KG1 (cell line): ENCODE measurements at regions not wholly inside any gene's neighbourhood (a gene's known extent, or its start where the extent isn't known, plus 50 kb on each side); places are given as distances from the start of the nearest gene placed in this dataset.

Experiments used
- DNase-seq: peaks from one replicate; lab custom pipeline; 2025; lab: John Stamatoyannopoulos, UW

GRCh38 chr11:134552749-134553148 is 140.7 kb upstream of the B3GAT1 start:
- DNase-seq, result no peak

DNA sequence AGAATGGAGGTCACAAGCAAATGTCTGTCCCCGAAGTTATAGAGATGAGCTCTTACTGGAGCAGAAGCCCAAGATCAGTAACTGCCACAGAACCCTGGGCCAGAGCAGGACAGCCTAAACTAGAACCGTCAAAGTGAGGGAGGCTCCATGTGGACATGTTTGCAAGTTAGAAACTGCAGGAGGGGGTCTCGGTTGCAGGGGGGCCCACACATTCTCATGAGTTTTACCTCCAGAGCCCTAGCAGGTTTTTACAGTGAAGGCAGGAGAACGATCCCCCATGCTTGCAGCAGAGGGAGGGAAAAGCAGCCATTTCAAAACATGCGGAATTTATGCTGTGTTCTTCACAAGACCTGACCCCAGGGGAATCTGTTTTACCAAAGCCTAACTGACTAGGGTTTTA is 133.5 kb upstream of the B3GAT1 start:
- no peak for DNase-seq

DNA sequence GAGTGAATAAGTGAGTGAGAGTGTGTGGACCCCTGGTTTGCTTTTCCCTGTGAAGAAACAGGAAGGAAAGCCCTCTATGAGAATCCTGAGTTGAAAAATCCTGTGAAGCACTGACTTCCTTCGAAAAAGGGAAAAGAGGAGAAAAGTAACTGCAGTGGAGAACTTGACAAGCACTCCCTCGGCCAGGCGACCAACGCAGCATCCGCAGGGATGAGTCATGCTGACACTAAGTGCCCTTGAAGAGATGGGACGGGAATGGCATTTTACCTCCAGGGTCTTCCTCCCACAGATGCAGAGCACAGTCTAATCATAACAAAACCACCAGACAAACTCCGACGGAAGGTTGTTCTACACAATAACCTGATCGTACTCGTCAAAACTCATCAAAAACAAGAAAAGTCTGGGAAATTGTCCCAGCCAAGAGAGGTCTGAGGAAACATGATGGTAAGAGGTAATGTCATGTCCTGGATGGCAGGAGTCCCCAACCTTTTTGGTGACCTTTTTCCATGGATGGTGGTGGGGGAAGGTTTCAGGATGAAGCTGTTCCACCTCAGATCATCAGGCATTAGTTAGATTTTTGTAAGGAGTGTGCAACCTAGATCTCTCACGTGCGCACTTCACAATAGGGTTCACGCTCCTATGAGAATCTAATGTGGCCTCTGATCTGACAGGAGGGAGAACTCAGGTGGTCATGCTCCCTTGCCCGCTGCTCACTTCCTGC is 132.2 kb upstream of the B3GAT1 start:
- no peak for DNase-seq

GRCh38 chr11:134543645-134544044 is 131.6 kb upstream of the B3GAT1 start:
- no peak for DNase-seq

DNA sequence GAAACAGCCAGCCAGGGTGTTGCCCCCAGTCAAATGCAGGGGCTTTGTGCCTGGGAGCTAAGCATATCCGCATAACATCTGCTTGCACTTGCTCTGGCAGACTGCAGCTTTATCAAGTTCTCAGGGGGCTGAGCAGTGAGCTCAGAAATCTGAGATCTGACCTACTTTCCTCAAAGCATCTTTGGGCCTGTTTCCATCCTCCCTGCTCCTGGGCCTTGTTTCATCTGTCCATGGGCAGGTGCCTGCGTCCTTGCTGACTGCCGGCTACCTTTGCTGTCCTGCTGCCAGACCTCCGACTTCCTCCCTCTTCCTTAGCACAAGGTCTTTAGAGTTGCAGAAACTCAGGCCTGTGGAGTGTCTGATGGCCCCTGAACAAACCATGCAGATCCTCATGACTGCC is 131.2 kb upstream of the B3GAT1 start:
- no peak for DNase-seq

DNA sequence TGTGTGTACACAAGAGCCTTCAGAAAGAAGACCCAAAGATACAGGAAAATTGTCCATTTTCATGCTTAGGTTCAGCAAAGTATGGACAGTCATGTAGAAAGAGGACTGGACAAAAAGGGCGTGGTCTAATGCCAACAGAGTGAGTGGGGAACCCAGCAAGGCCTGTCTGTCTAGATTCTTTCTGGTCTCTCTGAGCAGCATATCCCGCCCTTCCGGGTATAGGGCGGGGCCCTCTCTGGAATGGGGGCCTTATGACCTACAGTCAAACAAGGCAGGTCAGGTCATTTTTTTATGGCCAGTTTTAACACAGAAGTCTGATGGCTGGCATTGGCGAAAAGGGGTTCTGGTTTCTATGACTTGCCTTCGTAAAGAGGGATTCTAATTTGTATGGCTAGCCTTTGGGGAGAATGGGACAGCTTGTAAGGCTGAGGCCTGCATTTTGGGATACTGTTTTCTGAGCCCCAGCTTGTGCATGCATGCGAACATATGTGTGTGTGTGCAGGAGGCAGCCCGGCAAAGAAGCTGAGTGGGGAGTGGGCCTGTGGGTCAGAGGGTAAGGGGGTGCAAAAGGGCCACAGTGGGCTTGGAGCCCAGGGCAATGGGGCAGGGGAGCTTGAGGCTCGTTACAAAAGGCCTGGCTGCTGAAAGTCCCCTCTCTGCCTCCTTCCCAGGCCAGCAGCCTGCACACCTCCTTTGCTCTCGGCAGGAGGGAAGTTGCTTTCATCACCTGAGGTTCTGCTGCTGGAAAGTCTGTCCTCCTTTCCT is 130.5 kb upstream of the B3GAT1 start:
- no peak for DNase-seq

DNA sequence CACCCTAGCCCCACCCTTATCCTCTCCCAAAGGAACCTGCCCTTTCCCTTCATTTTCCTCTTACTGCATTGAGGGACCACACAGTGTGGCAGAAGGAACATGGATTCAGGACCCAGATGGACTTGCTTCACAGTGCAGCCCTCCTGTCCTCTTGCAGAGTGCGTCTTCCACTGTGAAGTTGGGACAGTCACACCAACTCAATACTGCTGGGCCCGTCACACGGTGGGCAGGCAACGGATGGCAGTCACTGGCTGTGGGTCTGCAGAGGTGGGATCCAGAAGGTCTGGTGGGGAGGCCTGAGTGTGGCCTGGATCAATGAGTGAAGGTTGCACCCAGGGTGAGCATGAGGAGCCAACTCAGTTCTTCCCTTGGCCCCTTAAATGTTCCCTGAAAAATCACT is 129.9 kb upstream of the B3GAT1 start:
- DNase-seq, result no peak

DNA sequence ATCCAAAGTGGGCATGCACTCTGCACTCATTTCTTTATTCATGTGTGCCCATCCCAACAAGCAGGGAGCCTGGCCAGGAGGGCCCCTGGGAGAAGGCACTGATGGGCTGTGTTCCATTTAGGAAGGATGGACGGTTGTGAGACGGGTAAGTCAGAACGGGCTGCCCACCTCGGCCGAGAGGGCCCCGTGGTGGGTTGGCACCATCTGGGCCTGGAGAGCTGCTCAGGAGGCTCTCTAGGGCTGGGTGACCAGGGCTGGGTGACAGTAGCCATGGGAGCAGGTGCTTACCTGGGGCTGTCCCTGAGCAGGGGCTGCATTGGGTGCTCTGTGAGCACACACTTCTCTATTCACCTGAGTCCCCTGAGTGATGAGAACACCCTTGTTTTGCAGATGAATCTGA is 129.3 kb upstream of the B3GAT1 start:
- DNase-seq, result no peak

GRCh38 chr11:134539285-134539684 is 127.2 kb upstream of the B3GAT1 start:
- DNase-seq, result no peak

DNA sequence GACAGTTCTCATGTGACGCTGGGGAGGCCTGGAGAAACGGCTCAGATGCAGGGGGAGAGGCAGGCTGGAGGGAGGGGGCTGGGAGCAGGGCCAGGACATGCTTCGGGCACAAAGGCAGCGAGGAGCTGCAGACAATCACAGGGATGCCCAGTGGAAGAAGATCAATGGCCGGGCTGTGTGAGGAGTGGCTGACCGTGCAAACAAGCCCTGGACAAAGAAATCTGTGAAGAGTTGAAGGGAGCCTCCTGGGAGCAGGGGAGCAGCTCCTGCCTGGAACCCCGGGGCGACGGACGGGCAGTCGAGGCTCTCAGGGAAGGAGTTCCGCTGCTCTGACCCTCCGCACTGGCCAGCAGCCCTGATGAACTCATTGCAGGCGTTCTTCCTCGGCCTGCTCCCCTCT is 126.7 kb upstream of the B3GAT1 start:
- no peak for DNase-seq

DNA sequence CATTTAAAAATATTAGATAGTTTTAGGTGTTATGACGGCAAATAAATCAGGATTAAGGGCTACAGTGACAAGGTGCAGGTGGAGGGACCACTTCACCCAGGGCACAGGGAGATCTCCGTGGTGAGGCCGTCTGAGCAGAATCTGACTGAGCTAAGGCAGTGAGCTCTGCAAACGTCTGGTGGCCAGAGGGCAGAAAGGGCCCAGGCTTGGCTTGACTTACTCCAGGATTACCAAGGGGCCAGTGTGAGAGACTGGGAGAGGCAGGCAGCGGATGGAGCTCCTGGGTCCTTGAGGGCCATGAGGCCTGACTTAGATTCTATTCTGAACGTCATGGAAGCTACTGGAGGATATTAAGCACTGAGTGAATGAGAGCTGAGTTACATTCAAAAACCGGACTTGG is 125.9 kb upstream of the B3GAT1 start:
- no peak for DNase-seq

- no peak for DNase-seq
Observed at GRCh38 chr11:134537296-134537695, 125.3 kb upstream of the B3GAT1 start.

GRCh38 chr11:134536677-134537076 is 124.6 kb upstream of the B3GAT1 start:
- no peak for DNase-seq

DNA sequence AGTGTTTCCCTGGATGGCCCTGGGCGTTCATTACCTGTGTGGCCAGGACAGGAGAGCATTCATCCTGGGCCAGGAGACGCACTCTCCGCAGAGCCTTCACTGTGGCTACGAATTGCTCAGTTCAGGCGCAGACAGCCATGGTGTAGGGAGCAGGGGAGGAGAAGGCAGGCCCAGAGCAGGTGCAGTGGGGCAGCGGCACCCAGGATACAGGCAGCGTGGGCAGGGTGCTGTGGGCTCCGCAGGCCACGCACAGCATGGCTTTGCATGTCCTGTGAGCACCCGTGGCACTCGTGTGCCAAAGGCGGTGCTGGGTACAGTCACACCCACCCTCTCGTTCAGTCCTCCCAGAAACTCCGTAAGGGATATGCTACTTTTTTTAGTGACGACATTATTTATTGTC is 124.2 kb upstream of the B3GAT1 start:
- no peak for DNase-seq

GRCh38 chr11:134535029-134536025 is 123.3 kb upstream of the B3GAT1 start:
- no peak for DNase-seq

GRCh38 chr11:134533511-134533910 is 121.5 kb upstream of the B3GAT1 start:
- no peak for DNase-seq

GRCh38 chr11:134532921-134533421 is 120.9 kb upstream of the B3GAT1 start:
- DNase-seq, result no peak

DNA sequence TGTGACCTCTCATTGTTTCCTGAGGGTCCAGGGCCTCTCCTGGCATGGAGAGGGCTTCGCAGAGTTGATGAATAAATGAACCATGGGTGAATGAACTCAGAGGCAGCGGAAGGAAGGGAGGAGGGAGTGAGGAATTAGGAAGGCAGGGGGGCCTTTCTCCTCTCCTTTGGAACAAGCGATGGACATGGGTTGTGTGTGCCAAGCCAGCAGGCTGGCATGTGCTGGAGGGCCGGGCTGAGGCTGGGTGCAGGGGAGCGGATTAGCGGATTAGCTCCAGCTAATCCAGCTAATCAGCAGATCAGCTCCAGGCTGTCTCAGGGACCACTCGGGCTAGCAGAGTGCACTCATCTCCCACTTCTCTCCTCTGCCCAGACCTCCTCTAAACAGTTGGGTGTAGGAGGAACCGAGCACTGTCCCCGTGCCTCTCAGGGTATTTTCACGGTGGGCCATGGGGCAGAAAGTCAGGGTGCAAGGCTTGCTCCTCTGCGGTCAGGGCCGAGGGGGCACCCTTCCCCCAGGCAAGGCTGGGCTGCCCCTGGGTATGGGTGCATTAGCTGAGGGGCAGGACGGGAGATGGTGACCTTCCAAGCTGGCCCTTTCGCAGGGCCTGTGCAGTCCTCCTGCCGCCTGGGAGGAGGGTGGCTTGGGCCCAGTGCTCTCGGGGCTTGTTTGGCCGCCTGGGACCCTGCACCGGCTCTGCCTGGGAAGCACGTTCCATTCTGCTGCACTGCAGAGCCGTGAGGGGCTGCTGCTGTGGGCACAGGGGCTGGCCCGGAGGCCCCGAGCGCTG is 120.3 kb upstream of the B3GAT1 start:
- DNase-seq, result no peak

DNA sequence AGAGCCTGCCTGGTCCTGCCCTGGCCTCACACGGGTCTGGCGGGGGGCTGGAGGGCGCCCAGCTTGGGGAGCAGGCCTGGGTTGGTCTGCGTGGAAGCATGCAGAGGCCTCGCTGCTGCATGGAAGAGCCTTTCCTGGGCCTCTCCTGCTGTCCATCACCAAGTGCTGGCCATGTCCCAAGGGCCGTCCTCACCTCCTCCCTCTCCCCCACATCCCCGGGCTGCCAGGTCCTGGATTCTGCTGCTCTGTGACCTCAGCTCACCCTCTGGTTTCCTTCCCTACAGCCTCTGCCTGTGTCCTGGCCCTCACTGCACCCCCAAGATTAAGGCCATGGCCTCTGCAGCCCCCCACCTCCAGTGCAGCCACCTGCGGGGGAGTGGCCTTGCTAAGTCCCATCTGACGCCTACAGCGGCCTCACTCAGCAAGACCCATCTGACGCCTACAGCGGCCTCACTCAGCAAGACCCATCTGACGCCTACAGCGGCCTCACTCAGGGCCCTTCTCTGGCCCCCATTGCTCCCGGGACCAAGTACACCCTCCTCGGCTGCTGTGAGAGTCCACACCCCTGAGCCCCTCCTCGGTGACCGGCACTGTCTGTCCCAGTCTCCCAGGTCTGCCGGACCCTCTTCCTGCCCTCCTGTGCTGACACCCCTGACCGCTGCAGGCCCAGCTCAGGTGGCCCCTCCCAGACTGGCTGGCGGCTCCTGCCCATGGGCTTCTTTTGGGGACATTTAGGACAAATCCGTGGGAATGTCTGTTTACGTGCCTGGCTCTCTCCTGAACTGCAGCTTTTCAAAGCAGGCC is 119.5 kb upstream of the B3GAT1 start:
- DNase-seq, result no peak

GRCh38 chr11:134530636-134531326 is 118.7 kb upstream of the B3GAT1 start:
- DNase-seq, result no peak
